MM.1S (cell line): ENCODE measurements at regions not wholly inside any gene's neighbourhood (a gene's known extent, or its start where the extent isn't known, plus 50 kb on each side); places are given as distances from the start of the nearest gene placed in this dataset.

ENCODE experiments used
- DNase-seq: peaks from one replicate; pipeline ENCODE4 v3.0.0-alpha.2; 2015
- H2AFZ ChIP-seq: fragments of 300-600 bp; sonication (generic); 2 replicates; pipeline ENCODE4 v1.6.0; 2016; ENCODE audit warnings: antibody characterized with exemption, low read length
- H3F3A ChIP-seq: fragments of 300-600 bp; sonication (generic); 2 replicates; pipeline ENCODE4 v1.6.1; 2016; ENCODE audit warnings: mild to moderate bottlenecking, antibody characterized with exemption, low read length, moderate library complexity, mixed read lengths; ENCODE audit not compliant: insufficient read depth
- H3K27ac ChIP-seq: fragments of 300-600 bp; sonication (generic); 2 replicates; pipeline ENCODE4 v1.5.1; 2016; ENCODE audit warnings: mild to moderate bottlenecking, low read length
- H3K27me3 ChIP-seq: fragments of 300-600 bp; sonication (generic); replicated peaks from 2 replicates; pipeline ENCODE4 v1.6.0; 2016; ENCODE audit warnings: low read length; ENCODE audit not compliant: insufficient read depth
- H3K36me3 ChIP-seq: fragments of 300-600 bp; sonication (generic); replicated peaks from 2 replicates; pipeline ENCODE4 v1.6.1; 2016; ENCODE audit warnings: mild to moderate bottlenecking, low read length, mixed read lengths; ENCODE audit not compliant: insufficient read depth
- H3K4me1 ChIP-seq: fragments of 300-600 bp; sonication (generic); 2 replicates; pipeline ENCODE4 v1.6.1; 2016; ENCODE audit warnings: low read length, mixed read lengths
- H3K4me2 ChIP-seq: fragments of 300-600 bp; sonication (generic); 2 replicates; pipeline ENCODE4 v1.6.0; 2016; ENCODE audit warnings: low read depth, low read length
- H3K4me3 ChIP-seq: fragments of 300-600 bp; sonication (generic); 2 replicates; pipeline ENCODE4 v1.5.1; 2016; ENCODE audit warnings: low read length, mixed read lengths
- H3K79me2 ChIP-seq: fragments of 300-600 bp; sonication (generic); 2 replicates; pipeline ENCODE4 v1.6.1; 2016; ENCODE audit warnings: mixed run types, low read length, mixed read lengths
- H3K9ac ChIP-seq: fragments of 300-600 bp; sonication (generic); 2 replicates; pipeline ENCODE4 v1.6.1; 2016; ENCODE audit warnings: low read length, mixed read lengths
- H3K9me2 ChIP-seq: fragments of 300-600 bp; sonication (generic); replicated peaks from 2 replicates; pipeline ENCODE4 v1.6.1; 2016; ENCODE audit warnings: mild to moderate bottlenecking, low read length, mixed read lengths; ENCODE audit not compliant: insufficient read depth
- H3K9me3 ChIP-seq: fragments of 300-600 bp; sonication (generic); replicated peaks from 2 replicates; pipeline ENCODE4 v1.6.1; 2016; ENCODE audit warnings: mild to moderate bottlenecking, low read length, mixed read lengths; ENCODE audit not compliant: insufficient read depth
- H4K20me1 ChIP-seq: fragments of 300-600 bp; sonication (generic); 2 replicates; pipeline ENCODE4 v1.6.1; 2016; ENCODE audit warnings: mild to moderate bottlenecking, low read length, moderate library complexity, mixed read lengths; ENCODE audit not compliant: insufficient read depth
- EZH2 ChIP-seq: fragments of 300-600 bp; sonication (generic); optimal IDR thresholded peaks from 2 replicates; pipeline ENCODE3; 2017; ENCODE audit warnings: low read depth, mild to moderate bottlenecking, antibody characterized with exemption, low read length, mixed read lengths
- EZH2phosphoT487 ChIP-seq: fragments of 300-600 bp; sonication (generic); IDR thresholded peaks from 2 replicates; pipeline ENCODE4 v1.6.1; 2018; ENCODE audit warnings: antibody characterized with exemption, low read length
- TF ChIP-seq, protein P1 (sequence below): fragments of 300-600 bp; sonication (generic); IDR thresholded peaks from 2 replicates; pipeline ENCODE4 v1.5.1; 2016; ENCODE audit warnings: antibody characterized with exemption, low read length, mixed read lengths

DNA sequence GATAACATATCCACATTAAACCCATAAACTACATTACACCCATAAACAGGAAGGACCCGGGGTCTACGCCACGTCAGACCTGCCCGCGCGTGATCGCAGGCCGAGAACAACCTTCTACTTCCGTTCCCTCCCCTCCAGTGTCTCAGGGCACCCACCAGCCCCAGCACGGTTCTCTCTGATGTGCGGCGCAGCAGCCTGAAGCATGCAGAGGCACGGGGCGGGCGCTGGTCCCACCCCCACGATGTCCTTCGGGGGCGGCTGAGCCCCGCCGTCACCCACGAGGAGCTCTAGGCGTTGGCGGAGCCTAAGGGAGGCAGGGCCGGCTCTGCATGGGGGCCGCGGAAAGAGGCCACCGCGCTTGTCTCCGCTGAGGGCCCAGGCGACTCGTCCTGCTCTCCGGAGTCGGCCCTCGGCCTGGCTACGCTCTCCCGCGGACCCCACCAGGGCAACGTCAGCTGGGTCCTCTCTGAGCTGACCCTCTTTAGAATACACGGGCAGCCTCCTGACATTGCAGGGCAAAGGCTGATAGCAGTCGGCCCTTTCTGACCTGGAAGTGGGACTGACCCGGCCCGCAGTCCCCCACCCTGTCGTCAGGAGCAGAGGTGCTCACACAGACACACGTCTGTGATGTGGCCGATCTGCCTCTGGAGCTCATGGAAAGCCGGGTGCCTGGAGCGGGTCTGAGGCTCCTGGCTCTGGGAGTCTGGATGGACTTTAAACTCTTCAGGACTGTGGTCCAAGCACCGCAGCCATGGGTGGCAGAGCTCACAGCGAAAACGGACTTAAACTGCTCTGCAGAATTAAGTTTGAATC lies 65.6 kb upstream of the ADGRA1 start:
- TF ChIP-seq EZH2 (peak; percentile 77), EZH2phosphoT487 (no peak)

DNA sequence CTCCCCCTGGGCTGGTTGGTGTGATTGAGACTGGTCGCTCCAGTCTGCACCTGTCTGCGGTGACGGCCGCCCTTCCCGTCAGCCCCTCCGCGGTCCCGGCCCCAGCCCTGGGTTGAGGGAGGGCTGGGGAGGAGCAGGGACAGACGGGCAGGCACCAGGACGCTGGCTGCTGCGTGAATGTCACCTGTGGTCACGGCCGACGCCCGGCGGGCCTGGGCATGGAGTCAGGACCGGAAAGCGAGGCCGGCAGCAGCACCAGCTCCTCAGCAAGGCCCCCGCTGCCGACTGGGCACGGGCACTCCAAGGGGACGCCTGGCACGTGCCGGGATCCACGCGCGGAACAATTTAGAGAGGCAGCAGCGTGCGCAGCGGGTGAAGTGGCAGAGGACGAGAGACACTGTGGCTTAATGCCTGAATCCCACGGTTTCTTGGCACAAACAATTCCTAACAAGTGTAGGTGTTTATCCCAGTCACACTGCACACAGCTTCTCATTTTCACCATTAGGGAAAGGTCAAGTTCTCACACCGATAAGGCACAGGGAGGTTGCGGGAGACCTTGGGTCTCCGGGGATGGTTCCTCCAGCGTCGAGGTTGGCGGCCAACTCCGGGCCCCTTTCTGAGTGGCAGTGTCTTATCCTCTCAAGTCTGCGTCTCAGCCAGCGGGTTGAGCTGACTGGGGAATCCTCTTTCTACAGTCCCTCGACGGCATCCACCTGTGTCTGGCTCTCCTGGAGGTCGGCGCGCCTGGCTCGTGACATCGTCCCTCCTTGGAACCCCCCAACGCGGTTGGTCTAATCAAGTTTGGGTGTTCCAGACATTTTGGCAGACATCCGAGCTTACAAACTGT lies 66.4 kb upstream of the ADGRA1 start:
- Histone ChIP-seq H2AFZ (no peak overlapping the region), H3K79me2 (no peaks in the 10 kb centered on the region), H3K27ac (no peak overlapping the region), H3K4me1 (no peaks in the 10 kb centered on the region), H3K4me3 (no peak overlapping the region), H3K36me3 (no peaks in the 10 kb centered on the region), H4K20me1 (no peaks in the 10 kb centered on the region), H3K27me3 (peaks cover 56% of the 10 kb centered on the region), H3K9me2 (no peaks in the 10 kb centered on the region), H3K4me2 (no peak overlapping the region), H3K9ac (no peak overlapping the region), H3K9me3 (no peaks in the 10 kb centered on the region), H3F3A (no peaks in the 10 kb centered on the region)
- no peak for TF ChIP-seq EZH2phosphoT487
- TF ChIP-seq EZH2 = no peak
- TF ChIP-seq, protein P1, sequence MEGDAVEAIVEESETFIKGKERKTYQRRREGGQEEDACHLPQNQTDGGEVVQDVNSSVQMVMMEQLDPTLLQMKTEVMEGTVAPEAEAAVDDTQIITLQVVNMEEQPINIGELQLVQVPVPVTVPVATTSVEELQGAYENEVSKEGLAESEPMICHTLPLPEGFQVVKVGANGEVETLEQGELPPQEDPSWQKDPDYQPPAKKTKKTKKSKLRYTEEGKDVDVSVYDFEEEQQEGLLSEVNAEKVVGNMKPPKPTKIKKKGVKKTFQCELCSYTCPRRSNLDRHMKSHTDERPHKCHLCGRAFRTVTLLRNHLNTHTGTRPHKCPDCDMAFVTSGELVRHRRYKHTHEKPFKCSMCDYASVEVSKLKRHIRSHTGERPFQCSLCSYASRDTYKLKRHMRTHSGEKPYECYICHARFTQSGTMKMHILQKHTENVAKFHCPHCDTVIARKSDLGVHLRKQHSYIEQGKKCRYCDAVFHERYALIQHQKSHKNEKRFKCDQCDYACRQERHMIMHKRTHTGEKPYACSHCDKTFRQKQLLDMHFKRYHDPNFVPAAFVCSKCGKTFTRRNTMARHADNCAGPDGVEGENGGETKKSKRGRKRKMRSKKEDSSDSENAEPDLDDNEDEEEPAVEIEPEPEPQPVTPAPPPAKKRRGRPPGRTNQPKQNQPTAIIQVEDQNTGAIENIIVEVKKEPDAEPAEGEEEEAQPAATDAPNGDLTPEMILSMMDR = no peak
- DNase-seq = no peak

More for the DNA sequence above, 65.6 kb upstream of the ADGRA1 start:
- no peak overlapping the region for H2AFZ ChIP-seq
- no peaks in the 10 kb centered on the region for H3K9me2 ChIP-seq
- H3F3A ChIP-seq = no peaks in the 10 kb centered on the region
- no peak overlapping the region for H3K4me2 ChIP-seq
- H3K9me3 ChIP-seq = no peaks in the 10 kb centered on the region
- H3K79me2 ChIP-seq = no peaks in the 10 kb centered on the region
- no peaks in the 10 kb centered on the region for H3K4me1 ChIP-seq
- H3K4me3 ChIP-seq = no peak overlapping the region
- no peak overlapping the region for H3K9ac ChIP-seq
- DNase-seq = no peak
- H3K27me3 ChIP-seq = peaks cover 61% of the 10 kb centered on the region
- no peaks in the 10 kb centered on the region for H3K36me3 ChIP-seq
- no peaks in the 10 kb centered on the region for H4K20me1 ChIP-seq
- no peak overlapping the region for H3K27ac ChIP-seq

DNA sequence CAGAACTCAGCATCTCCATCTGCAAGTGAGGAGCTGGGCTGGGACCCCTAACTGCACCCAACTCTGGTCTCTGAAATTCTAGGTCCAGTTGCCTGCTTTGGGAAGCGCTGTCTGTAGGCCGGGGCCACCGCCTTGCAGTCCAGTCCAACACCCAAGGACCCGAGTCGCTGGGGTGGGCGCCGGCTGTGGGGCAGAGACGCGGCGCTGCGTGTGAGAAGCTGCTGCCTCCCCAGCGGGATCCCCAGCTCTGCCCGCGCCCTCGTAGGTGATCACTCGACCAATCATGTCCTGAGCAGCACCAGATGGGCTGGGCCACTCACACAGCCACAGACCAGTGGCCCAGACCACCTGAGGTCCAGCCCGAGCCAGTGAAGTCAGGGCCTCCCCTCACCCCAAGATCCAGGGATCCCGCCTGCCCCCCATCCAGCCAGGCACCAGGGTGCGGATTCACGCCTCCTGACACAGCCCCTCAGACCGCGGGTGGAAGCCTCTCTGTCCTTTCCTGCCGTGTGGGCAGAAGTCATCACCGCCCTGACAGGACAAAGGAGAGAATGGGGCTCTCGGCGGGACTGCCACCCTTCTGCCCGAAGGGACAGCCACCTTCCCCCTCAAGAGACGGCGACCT lies 67.4 kb upstream of the ADGRA1 start:
- TF ChIP-seq EZH2 (no peak), EZH2phosphoT487 (no peak)
- TF ChIP-seq, protein P1 = no peak
- Histone ChIP-seq H3F3A (no peaks in the 10 kb centered on the region), H3K27me3 (peaks cover 52% of the 10 kb centered on the region)

More for the DNA sequence above, 67.4 kb upstream of the ADGRA1 start:
- Histone ChIP-seq H3K9me3 (no peaks in the 10 kb centered on the region), H3K27ac (no peak overlapping the region), H3K4me2 (no peak overlapping the region), H2AFZ (no peak overlapping the region), H3K4me1 (no peaks in the 10 kb centered on the region), H3K79me2 (no peaks in the 10 kb centered on the region), H3K36me3 (no peaks in the 10 kb centered on the region), H3K4me3 (no peak overlapping the region), H4K20me1 (no peaks in the 10 kb centered on the region), H3K9me2 (no peaks in the 10 kb centered on the region), H3K9ac (no peak overlapping the region)
- no peak for DNase-seq
